ENCODE measurements at regions not wholly inside any gene's neighbourhood (a gene's known extent, or its start where the extent isn't known, plus 50 kb on each side); places are given as distances from the start of the nearest gene placed in this dataset.
"Not testable (repeated sequence)": the region's sequence is repeated elsewhere in the genome, so short reads cannot be mapped to it uniquely, and the experiment has no call there.

DNA sequence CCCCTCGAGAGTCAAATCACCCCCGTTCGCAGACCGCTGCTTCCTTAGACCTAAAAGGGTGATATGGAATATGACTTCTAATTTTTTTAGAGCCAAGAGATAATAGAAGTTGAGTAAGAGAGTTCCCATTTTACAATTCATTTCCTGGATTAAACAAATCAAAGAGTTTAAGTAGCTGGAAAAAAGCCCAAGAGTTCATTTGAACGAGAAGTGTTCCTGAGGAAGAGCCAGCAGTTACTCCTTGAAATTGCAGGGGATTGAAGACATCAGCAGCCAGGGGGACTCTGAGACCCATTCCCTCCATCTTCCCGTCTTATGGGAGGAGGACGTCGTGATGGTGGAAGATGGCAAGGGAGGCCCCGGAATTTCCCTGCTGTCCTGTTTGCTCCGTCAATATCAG lies 277.0 kb downstream of the WDR11 start:
- no peak overlapping the region for H3K4me3 Mint-ChIP-seq
- H3K27ac Mint-ChIP-seq (ENCODE audit: low read depth): no peak overlapping the region
- H3K4me1 Mint-ChIP-seq: no peaks in the 10 kb centered on the region
- DNase-seq (ENCODE audit: low spot score in 2 of 2) (no peak), ATAC-seq (replicated peaks; ENCODE audit: extremely low read depth, poor library complexity, severe bottlenecking) (no peak)
- no peaks in the 10 kb centered on the region for H3K36me3 Mint-ChIP-seq (ENCODE audit: insufficient read depth)
- no peaks in the 10 kb centered on the region for H3K9me3 Mint-ChIP-seq
- H3K27me3 Mint-ChIP-seq: peaks cover 8% of the 10 kb centered on the region

DNA sequence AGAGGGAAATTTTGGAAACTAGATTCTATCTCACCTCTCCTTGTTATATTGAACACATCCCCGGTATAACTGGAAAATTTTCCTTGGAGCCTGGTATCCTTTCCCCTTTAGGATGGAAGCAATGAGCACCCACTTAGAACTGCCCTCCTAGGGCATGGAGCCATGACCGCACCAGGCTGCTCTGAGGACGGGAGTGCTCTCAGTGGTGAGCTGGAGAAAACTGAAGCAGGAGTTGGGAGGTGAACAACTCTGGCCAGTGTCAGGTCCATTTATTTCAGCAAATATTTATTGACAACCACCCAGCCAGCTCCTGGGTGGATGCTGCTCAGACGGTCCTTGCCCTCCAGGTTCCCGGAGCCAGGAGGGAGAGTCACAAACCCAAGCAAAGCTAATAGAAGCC lies 278.1 kb downstream of the WDR11 start:
- H3K9me3 Mint-ChIP-seq: no peaks in the 10 kb centered on the region
- H3K4me1 Mint-ChIP-seq: no peaks in the 10 kb centered on the region
- no peak for ATAC-seq (replicated peaks; ENCODE audit: extremely low read depth, poor library complexity, severe bottlenecking)
- H3K27ac Mint-ChIP-seq (ENCODE audit: low read depth): no peak overlapping the region
- no peaks in the 10 kb centered on the region for H3K36me3 Mint-ChIP-seq (ENCODE audit: insufficient read depth)
- peaks cover 14% of the 10 kb centered on the region for H3K27me3 Mint-ChIP-seq
- DNase-seq (ENCODE audit: low spot score in 2 of 2): no peak
- H3K4me3 Mint-ChIP-seq: no peak overlapping the region

DNA sequence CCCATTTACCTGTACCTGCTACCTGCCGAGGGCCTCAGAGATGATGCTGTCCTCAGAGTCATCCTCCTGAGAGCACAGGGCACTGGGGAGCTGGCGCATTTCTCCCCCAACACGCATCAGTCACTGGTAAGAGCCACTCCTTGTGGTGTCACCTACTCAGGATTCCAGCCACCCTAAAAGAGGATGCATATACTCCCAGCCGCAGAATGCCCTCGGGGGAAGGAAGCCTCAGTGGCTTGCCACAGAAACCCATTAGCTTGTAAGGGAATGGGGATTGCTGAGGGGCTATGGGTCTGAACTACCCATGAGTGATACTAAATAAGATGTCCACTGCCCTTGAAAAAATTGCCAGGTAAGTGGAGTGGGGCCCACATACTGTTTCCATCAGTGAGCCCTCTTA lies 279.2 kb downstream of the WDR11 start:
- no peak overlapping the region for H3K27ac Mint-ChIP-seq (ENCODE audit: low read depth)
- no peak overlapping the region for H3K4me3 Mint-ChIP-seq
- DNase-seq (ENCODE audit: low spot score in 2 of 2) (no peak), ATAC-seq (replicated peaks; ENCODE audit: extremely low read depth, poor library complexity, severe bottlenecking) (no peak)
- peaks cover 18% of the 10 kb centered on the region for H3K27me3 Mint-ChIP-seq
- H3K36me3 Mint-ChIP-seq (ENCODE audit: insufficient read depth): no peaks in the 10 kb centered on the region
- no peaks in the 10 kb centered on the region for H3K4me1 Mint-ChIP-seq
- H3K9me3 Mint-ChIP-seq: no peaks in the 10 kb centered on the region

DNA sequence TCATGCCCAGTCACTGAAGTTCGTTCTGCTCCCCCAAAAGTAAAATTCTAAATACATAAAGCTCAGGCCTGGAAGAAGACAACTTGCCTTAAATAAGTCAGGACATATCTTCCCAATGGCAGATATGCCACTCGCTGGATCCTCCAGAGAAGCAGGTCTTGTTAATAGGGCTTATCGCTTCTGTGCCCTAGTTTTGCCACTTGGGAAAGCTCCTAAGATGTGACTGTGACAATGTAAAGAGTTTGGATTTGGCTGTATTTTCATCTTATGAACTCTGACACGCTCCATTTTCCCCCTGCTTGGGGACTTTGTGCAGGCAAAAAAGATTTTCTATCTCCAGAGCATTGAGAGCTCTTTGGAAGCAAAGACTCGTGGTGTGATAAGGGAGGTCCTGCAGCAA lies 279.9 kb downstream of the WDR11 start:
- ATAC-seq (replicated peaks; ENCODE audit: extremely low read depth, poor library complexity, severe bottlenecking): no peak
- H3K9me3 Mint-ChIP-seq: peaks cover under 1% of the 10 kb centered on the region
- peaks cover 18% of the 10 kb centered on the region for H3K27me3 Mint-ChIP-seq
- no peaks in the 10 kb centered on the region for H3K36me3 Mint-ChIP-seq (ENCODE audit: insufficient read depth)
- H3K27ac Mint-ChIP-seq (ENCODE audit: low read depth): no peak overlapping the region
- DNase-seq (ENCODE audit: low spot score in 2 of 2): no peak
- H3K4me1 Mint-ChIP-seq: no peaks in the 10 kb centered on the region
- no peak overlapping the region for H3K4me3 Mint-ChIP-seq

DNA sequence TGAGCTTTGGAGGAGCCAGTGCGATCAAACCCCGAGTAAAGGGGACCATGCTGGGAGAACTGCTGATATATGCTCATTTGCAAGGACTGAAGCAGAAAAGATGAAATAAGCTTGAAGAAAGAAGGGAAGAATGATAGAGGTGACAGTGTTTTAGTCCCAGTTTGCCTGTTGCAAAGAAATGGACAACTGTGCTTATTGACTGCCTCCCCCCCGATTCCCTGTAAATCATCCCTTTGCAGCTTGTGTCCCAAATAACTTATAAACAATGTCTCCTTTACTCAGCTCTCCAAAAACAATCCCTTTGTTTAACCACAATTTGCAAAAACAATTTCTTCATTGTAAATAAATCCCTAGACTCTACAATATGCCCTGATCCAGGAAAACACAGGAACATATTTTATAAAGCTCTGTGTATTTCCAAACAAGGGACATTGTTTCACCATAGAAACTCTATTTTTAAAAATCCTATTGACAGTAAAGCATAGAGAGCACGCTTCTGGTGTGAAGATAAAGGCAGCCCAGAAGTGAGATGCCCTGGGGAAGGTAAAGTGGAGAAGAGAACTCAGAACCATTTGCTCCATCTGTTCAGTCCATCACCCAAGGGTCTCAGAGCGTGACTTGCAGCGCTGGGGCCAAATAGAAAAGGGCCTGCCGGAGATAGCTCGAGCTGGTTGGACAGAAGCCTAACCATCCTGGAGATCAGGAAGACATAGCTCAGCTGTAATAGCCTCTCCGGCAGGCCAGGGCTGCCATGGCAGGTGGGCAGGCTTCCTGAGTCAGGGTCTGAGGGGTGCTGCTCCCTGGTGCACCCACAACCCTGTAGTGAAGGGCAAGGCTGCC lies 280.5 kb downstream of the WDR11 start:
- H3K4me3 Mint-ChIP-seq: no peak overlapping the region
- H3K9me3 Mint-ChIP-seq: peaks cover 6% of the 10 kb centered on the region
- H3K36me3 Mint-ChIP-seq (ENCODE audit: insufficient read depth): no peaks in the 10 kb centered on the region
- H3K27ac Mint-ChIP-seq (ENCODE audit: low read depth): no peak overlapping the region
- no peaks in the 10 kb centered on the region for H3K4me1 Mint-ChIP-seq
- H3K27me3 Mint-ChIP-seq: peaks cover 18% of the 10 kb centered on the region
- ATAC-seq (replicated peaks; ENCODE audit: extremely low read depth, poor library complexity, severe bottlenecking) (no peak), DNase-seq (ENCODE audit: low spot score in 2 of 2) (no peak)

DNA sequence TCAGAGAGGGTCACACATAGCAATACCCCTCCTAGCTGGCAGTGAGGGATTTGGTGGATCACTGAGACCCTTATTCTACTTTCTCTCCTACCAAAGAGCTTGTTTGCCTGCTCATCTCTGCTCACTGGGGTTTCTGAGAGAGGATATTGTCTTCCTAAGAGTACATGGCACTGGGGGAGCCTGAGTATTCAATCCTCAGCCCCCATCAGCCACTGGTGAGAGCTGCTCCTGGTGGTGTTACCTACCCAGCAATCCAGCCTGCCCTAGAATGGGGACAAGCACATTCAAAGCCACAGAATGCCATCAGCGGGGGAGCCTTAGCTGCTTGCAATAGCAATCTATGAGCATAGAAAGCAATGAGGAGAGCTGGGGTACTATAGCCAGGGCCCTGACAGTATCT lies 281.1 kb downstream of the WDR11 start:
- DNase-seq (ENCODE audit: low spot score in 2 of 2): no peak
- Mint-ChIP-seq H3K4me3 (no peak overlapping the region), H3K4me1 (no peaks in the 10 kb centered on the region), H3K36me3 (ENCODE audit: insufficient read depth) (no peaks in the 10 kb centered on the region), H3K9me3 (peaks cover 7% of the 10 kb centered on the region), H3K27ac (ENCODE audit: low read depth) (no peak overlapping the region), H3K27me3 (peaks cover 18% of the 10 kb centered on the region)
- ATAC-seq (replicated peaks; ENCODE audit: extremely low read depth, poor library complexity, severe bottlenecking): no peak

DNA sequence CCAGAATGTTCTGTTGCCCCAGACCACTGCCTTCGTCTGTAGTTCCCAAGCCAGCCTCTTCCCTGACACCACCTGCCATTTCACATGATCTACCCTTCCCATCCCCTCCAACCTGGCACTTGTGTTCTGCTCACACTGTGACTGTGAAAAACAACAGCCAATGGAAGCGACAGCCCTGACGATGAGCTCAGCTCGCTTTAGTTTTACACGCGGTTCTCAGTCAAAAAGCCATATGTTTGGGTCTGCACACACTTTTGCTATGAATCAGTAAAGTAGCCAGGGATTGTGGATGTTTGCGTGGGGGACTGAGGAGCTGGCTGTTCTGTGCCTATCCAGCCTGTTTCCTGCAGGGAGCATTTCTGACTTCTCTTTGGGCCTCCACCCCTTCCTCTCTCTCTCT lies 282.7 kb downstream of the WDR11 start:
- Mint-ChIP-seq H3K4me1 (no peaks in the 10 kb centered on the region), H3K4me3 (no peak overlapping the region), H3K36me3 (ENCODE audit: insufficient read depth) (no peaks in the 10 kb centered on the region), H3K27ac (ENCODE audit: low read depth) (no peak overlapping the region), H3K9me3 (peaks cover 7% of the 10 kb centered on the region), H3K27me3 (peaks cover 10% of the 10 kb centered on the region)
- ATAC-seq (replicated peaks; ENCODE audit: extremely low read depth, poor library complexity, severe bottlenecking): no peak
- DNase-seq (ENCODE audit: low spot score in 2 of 2): no peak

DNA sequence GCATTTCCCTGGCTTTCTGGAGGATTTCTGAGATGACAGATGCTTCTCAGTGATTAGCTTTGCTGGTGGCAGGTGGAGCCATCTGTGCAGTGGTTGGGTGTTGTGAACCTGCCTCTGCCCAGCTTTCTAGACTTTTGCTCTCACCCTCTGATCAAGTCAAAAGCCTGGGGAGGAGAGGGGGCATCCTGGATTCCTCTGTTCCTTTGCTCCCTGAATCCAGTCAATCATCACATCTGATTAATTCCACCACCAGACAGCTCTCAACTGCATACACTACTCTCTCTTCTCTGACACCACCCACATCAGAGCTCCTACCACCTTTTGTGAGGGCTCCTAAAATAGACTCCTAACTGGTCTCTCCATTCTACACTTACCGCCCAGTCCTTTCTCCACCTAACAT lies 283.5 kb downstream of the WDR11 start:
- Mint-ChIP-seq H3K27me3 (peaks cover 10% of the 10 kb centered on the region), H3K9me3 (peaks cover 7% of the 10 kb centered on the region), H3K36me3 (ENCODE audit: insufficient read depth) (no peaks in the 10 kb centered on the region), H3K4me3 (no peak overlapping the region), H3K4me1 (no peaks in the 10 kb centered on the region), H3K27ac (ENCODE audit: low read depth) (no peak overlapping the region)
- DNase-seq (ENCODE audit: low spot score in 2 of 2) (no peak), ATAC-seq (replicated peaks; ENCODE audit: extremely low read depth, poor library complexity, severe bottlenecking) (no peak)

DNA sequence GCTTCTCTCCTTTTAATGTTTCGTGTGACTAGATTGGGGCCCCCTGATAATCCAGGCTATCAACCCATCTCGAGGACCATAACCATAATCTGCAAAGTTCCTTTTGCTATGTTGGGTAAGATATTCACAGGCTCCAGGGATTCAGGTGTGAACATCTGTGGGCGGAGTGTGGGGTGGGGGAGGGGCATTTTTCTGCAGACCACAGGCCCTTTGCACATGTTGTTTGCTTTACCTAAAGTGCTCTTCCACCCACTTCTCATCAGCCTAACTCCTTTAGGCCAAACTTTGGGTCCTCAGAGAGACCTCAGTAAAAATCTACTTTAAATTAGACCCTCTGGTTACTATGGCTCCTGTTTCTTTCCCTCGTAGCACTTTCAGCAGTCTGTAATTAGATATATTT lies 284.4 kb downstream of the WDR11 start:
- Mint-ChIP-seq H3K4me3 (no peak overlapping the region), H3K36me3 (ENCODE audit: insufficient read depth) (no peaks in the 10 kb centered on the region), H3K9me3 (peaks cover 7% of the 10 kb centered on the region), H3K4me1 (no peaks in the 10 kb centered on the region), H3K27ac (ENCODE audit: low read depth) (no peak overlapping the region), H3K27me3 (peaks cover 10% of the 10 kb centered on the region)
- DNase-seq (ENCODE audit: low spot score in 2 of 2) (no peak), ATAC-seq (replicated peaks; ENCODE audit: extremely low read depth, poor library complexity, severe bottlenecking) (no peak)

DNA sequence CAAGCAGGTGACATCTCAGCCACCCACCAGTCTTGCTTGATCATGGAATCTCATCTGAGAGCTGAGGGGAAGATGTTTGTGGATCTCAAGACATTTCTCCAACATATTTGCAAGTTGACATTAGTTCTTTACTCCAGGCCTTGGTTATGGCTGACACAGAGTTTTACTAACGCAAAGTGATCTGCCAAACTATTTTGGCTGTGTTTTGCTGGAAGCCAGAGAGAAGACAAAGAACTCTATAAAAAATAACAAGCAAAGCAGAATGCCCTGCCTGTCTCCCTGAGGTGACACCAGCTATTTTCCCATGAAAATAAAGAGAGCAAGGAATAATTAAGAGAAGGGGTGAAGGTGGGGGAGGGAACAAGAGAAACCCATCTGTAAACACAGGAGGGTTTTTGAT lies 286.4 kb downstream of the WDR11 start:
- Mint-ChIP-seq H3K36me3 (ENCODE audit: insufficient read depth) (no peaks in the 10 kb centered on the region), H3K4me3 (no peak overlapping the region), H3K4me1 (no peaks in the 10 kb centered on the region), H3K9me3 (peaks cover 7% of the 10 kb centered on the region), H3K27ac (ENCODE audit: low read depth) (no peak overlapping the region), H3K27me3 (peaks cover 10% of the 10 kb centered on the region)
- ATAC-seq (replicated peaks; ENCODE audit: extremely low read depth, poor library complexity, severe bottlenecking): no peak
- DNase-seq (ENCODE audit: low spot score in 2 of 2): no peak

DNA sequence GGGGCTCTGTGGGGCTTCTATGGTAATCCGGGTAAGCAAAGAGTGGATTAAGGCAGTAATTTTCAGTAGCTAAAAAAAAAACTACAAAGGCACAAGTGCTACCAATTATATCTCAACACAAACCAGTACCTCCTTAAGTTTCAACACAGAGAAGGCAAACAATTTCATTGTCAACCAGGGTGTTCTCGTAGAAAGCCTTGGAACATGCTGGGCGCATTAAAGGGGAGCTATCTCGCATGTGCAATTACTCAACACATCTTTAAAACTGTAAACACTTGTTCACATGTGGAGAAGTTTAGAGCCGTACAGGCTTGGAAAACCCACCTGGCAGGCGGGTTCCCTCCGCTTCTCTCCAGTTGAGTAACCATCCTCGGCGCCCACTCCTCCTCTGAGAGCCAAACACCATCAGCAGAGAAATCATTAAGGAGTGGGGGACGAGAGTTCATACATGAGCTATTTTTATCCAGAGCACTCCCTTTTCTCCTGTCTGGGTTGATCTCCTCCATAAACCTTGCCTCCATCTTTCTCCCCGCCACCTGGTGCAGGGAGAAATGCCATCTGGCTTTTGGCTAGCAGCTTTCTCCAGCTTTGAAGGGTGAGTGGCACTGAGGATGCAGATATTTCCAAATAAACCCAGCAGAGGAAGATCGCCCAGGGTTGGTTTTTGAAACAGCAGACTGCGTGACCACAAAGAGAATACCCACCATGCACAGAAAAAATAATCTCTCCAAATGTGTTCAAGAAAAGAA lies 287.1 kb downstream of the WDR11 start:
- ATAC-seq (replicated peaks; ENCODE audit: extremely low read depth, poor library complexity, severe bottlenecking) (no peak), DNase-seq (ENCODE audit: low spot score in 2 of 2) (no peak)
- peaks cover 10% of the 10 kb centered on the region for H3K27me3 Mint-ChIP-seq
- no peak overlapping the region for H3K27ac Mint-ChIP-seq (ENCODE audit: low read depth)
- no peaks in the 10 kb centered on the region for H3K4me1 Mint-ChIP-seq
- H3K9me3 Mint-ChIP-seq: peaks cover 7% of the 10 kb centered on the region
- H3K36me3 Mint-ChIP-seq (ENCODE audit: insufficient read depth): no peaks in the 10 kb centered on the region
- H3K4me3 Mint-ChIP-seq: no peak overlapping the region

DNA sequence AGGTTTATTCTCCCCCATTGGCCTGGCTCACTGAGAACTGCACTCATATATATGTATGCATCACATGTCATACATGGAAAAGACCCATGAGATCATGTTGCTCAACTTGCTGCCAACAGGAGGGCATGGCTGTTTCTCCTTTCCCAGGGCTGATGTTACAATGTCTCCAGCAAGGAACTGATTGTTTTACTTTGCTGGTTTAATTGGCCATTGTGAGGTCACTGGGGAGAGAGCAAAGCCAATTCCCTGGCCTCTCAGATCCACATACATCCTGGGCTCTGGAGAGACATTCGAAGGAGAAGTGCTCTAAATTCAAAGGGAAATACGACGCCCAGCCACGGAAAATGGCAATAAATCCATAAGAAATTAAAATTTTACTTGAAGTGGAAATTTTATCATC lies 287.8 kb downstream of the WDR11 start:
- H3K27ac Mint-ChIP-seq (ENCODE audit: low read depth): no peak overlapping the region
- ATAC-seq (replicated peaks; ENCODE audit: extremely low read depth, poor library complexity, severe bottlenecking): no peak

DNA sequence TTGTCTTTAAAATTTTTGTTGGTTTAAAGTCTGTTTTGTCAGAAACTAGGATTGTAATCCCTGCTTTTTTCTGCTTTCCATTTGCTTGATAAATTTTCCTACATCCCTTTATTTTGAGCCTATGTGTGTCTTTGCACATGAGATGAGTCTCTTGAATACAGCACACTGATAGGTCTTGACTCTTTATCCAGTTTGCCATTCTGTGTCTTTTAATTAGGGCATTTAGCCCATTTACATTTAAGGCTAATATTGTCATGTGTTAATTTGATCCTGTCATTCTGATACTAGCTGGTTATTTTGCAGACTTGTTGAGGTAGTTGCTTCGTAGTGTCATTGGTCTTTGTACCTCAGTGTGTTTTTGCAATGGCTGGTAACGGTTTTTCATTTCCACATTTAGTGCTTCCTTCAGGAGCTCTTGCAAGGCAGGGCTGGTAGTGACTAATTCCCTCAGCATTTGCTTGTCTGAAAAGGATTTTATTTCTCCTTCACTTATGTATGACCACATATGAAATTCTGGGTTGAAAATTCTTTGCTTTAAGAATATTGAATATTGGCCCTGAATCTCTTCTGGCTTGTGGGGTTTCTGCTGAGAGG lies 294.7 kb downstream of the WDR11 start:
- ATAC-seq (replicated peaks; ENCODE audit: extremely low read depth, poor library complexity, severe bottlenecking): not testable (repeated sequence)
- peaks cover 23% of the 10 kb centered on the region for H3K9me3 Mint-ChIP-seq
- peaks cover 19% of the 10 kb centered on the region for H3K27me3 Mint-ChIP-seq

More for the DNA sequence above, 287.8 kb downstream of the WDR11 start:
- Mint-ChIP-seq H3K4me1 (no peaks in the 10 kb centered on the region), H3K36me3 (ENCODE audit: insufficient read depth) (no peaks in the 10 kb centered on the region), H3K27me3 (peaks cover 7% of the 10 kb centered on the region), H3K9me3 (peaks cover 7% of the 10 kb centered on the region), H3K4me3 (no peak overlapping the region)
- DNase-seq (ENCODE audit: low spot score in 2 of 2): no peak

More for the DNA sequence above, 294.7 kb downstream of the WDR11 start:
- H3K4me1 Mint-ChIP-seq; H3K36me3 Mint-ChIP-seq (ENCODE audit: insufficient read depth); DNase-seq (ENCODE audit: low spot score in 2 of 2); H3K4me3 Mint-ChIP-seq; H3K27ac Mint-ChIP-seq (ENCODE audit: low read depth): not testable (repeated sequence)

All from central memory CD8-positive, alpha-beta T cell (primary cell).